BJ (cell line): ENCODE measurements at regions not wholly inside any gene's neighbourhood (a gene's known extent, or its start where the extent isn't known, plus 50 kb on each side); places are given as distances from the start of the nearest gene placed in this dataset.

Experiments
- CTCF ChIA-PET: fragments of 350-600 bp; formaldehyde crosslinking; extraction: SDS; loops from one replicate; lab custom pipeline; 2021; ENCODE audit warnings: antibody characterized with exemption, inconsistent platforms; lab: Yijun Ruan, JAX
- POLR2A ChIA-PET: fragments of 300-600 bp; sonication (Branson Sonifier 250); formaldehyde crosslinking; extraction: SDS; loops from one replicate; lab custom pipeline; 2021; ENCODE audit warnings: antibody characterized with exemption; lab: Charles Lee
- DNase-seq: peaks from one replicate; pipeline ENCODE4 v3.0.0-alpha.2; 2011; ENCODE audit warnings: low read depth
- H3K27me3 ChIP-seq: 2 replicates; pipeline ENCODE4 v1.6.0; 2011; ENCODE audit warnings: low read length; ENCODE audit not compliant: control insufficient read depth, insufficient read depth
- H3K36me3 ChIP-seq: 2 replicates; pipeline ENCODE4 v1.5.1; 2011; ENCODE audit warnings: low read length; ENCODE audit not compliant: control insufficient read depth, insufficient read depth
- H3K4me3 ChIP-seq: 2 replicates; pipeline ENCODE4 v1.5.1; 2011; ENCODE audit warnings: low read depth, mild to moderate bottlenecking, control low read depth, low read length
- TF ChIP-seq, protein P1 (sequence below): IDR thresholded peaks from 2 replicates; pipeline ENCODE4 v1.5.1; 2011; ENCODE audit warnings: low read depth, mild to moderate bottlenecking, control low read depth, inconsistent platforms, low read length, moderate library complexity; ENCODE audit not compliant: insufficient read depth

DNA sequence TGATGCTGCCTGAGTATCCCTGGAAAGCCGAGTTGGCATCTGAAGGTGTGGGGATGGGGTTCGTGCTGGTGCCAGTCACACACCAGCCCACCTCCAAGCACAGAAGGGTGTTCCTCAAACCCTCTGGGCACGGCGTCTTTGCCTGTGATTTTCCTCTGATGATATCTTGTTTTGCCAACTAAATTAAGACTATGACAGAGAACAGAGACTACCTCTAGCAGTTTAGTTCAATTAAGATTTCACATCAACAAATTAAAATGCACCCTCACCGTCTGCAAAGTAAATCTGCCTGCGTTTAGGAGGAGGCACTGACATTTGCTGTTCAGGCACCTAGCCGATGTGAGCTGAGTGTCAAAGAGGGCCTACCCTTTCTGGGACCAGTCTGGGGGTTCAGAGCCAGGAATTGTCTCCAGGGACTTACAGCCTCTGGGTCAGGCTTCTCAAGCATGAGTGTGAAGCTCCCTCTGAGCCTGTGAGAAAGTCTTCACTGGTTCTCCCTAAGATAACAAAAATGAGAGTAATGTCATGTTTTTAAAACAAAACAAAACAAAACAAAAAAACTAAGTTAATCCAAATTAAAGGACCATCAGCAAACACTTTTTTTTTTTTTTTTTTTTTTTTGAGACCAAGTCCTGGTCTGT is 55.4 kb upstream of the CTNNA1 start:
- TF ChIP-seq, protein P1, sequence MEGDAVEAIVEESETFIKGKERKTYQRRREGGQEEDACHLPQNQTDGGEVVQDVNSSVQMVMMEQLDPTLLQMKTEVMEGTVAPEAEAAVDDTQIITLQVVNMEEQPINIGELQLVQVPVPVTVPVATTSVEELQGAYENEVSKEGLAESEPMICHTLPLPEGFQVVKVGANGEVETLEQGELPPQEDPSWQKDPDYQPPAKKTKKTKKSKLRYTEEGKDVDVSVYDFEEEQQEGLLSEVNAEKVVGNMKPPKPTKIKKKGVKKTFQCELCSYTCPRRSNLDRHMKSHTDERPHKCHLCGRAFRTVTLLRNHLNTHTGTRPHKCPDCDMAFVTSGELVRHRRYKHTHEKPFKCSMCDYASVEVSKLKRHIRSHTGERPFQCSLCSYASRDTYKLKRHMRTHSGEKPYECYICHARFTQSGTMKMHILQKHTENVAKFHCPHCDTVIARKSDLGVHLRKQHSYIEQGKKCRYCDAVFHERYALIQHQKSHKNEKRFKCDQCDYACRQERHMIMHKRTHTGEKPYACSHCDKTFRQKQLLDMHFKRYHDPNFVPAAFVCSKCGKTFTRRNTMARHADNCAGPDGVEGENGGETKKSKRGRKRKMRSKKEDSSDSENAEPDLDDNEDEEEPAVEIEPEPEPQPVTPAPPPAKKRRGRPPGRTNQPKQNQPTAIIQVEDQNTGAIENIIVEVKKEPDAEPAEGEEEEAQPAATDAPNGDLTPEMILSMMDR = no peak
- no peaks in the 10 kb centered on the region; the same call in 1 of the 2 replicates for H3K27me3 ChIP-seq
- no peak overlapping the region for H3K4me3 ChIP-seq
- POLR2A ChIA-PET = no interaction called here
- H3K36me3 ChIP-seq = no peaks in the 10 kb centered on the region
- no peak for DNase-seq
- CTCF ChIA-PET = no interaction called here

DNA sequence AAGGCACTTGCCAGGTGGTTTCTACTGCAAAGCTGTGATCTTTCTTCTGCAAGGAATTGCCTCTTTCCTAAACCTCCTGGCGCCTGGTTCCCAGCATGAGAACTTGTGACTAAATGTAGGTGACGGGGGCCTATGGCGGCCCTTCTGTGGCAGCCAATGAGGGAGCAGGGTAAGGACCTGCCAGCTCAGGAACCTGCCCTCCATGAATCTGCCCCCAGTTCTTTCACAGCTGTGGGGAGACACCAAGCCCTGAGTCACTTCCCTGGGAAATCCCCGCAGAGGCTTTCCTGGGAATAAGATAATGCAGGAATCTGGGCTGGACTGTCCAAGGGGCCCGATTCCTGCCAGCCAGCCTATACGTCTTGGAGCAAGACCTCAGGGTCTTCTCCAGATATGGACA is 56.7 kb upstream of the CTNNA1 start:
- no peak for DNase-seq
- ChIA-PET POLR2A (no interaction called here), CTCF (no interaction called here)
- no peaks in the 10 kb centered on the region; the same call in 1 of the 2 replicates for H3K27me3 ChIP-seq
- H3K36me3 ChIP-seq = no peaks in the 10 kb centered on the region
- TF ChIP-seq, protein P1 = no peak
- H3K4me3 ChIP-seq = no peak overlapping the region

DNA sequence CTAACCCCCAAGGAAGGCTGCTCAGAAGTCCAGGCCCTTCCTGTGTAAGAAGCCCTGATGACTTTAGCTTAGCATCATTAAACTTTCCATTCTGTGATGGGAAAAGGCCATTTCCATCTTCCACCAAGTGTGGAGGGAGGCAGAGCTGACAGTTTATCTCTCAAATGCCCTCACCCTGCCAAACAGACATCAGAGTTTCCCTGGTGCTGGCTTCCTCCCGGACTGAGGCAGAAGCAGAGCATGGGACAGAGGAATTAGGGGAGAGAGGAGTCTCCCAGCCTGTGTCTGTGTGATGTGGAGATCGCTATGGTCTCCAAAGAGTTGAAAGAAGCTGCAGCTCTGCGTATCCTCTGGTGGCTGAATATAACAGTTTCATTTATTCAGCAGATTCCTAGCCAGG is 57.4 kb upstream of the CTNNA1 start:
- TF ChIP-seq, protein P1 = no peak
- CTCF ChIA-PET = no interaction called here
- Histone ChIP-seq H3K36me3 (no peaks in the 10 kb centered on the region), H3K27me3 (no peaks in the 10 kb centered on the region; the same call in 1 of the 2 replicates), H3K4me3 (no peak overlapping the region)
- no peak for DNase-seq
- POLR2A ChIA-PET = no interaction called here

DNA sequence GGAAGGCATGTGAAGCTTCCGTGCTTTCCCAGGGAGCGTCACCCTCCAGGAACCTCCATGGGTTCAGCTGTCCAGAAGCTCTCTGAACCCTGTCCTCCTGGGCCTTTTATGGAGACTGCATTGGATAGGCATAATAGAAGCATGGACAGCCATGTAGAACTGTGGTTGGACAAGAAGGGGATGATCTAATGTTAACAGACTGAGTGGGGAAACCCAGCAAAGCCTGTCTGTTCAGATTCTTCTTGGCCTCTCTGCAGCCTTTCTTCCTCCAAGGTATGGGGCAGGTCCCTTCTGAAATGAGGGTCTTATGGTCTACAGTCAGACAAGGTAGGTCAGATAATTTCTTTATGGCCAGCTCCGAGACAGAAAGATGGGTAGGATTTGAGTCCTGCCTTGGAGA is 59.1 kb upstream of the CTNNA1 start:
- ChIA-PET POLR2A (no interaction called here), CTCF (interaction anchor here (0.6 kb wide), 1 partner anchor 17 kb away, joined by 3 read pairs; no protein-coding TSS in a partner anchor)
- Histone ChIP-seq H3K27me3 (no peaks in the 10 kb centered on the region; the same call in 1 of the 2 replicates), H3K4me3 (no peak overlapping the region), H3K36me3 (no peaks in the 10 kb centered on the region)
- TF ChIP-seq, protein P1 = no peak
- DNase-seq = no peak

DNA sequence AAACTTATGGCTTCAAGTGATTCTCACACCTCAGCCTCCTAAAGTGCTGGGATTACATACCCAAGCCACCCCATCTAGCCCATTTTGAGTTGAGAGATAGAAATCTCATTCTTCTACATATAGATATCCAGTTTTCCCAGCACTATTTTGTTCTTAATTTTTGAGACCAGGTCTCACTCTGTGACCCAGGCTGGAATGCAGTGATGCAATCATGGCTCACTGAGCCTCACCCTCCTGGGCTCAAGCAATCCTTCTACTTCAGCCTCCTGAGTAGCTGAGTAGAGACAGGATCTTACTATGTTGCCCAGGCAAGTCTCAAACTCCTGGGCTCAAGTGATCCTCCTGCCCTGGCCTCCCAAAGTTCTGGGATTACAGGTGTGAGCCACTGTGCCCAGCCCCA is 60.9 kb upstream of the CTNNA1 start:
- POLR2A ChIA-PET = no interaction called here

More for the DNA sequence above, 60.9 kb upstream of the CTNNA1 start:
- no peak for DNase-seq
- TF ChIP-seq, protein P1 = no peak
- Histone ChIP-seq H3K4me3 (no peak overlapping the region), H3K27me3 (no peaks in the 10 kb centered on the region; the same call in 1 of the 2 replicates), H3K36me3 (no peaks in the 10 kb centered on the region)
- CTCF ChIA-PET = no interaction called here
